ENCODE measurements at regions not wholly inside any gene's neighbourhood (a gene's known extent, or its start where the extent isn't known, plus 50 kb on each side); places are given as distances from the start of the nearest gene placed in this dataset.

- TF ChIP-seq EZH2 (IDR thresholded peaks at IDR 0.05; ENCODE audit: borderline replicate concordance, low read depth, low read length, poor library complexity, severe bottlenecking), result no peak
- TF ChIP-seq, protein P1, sequence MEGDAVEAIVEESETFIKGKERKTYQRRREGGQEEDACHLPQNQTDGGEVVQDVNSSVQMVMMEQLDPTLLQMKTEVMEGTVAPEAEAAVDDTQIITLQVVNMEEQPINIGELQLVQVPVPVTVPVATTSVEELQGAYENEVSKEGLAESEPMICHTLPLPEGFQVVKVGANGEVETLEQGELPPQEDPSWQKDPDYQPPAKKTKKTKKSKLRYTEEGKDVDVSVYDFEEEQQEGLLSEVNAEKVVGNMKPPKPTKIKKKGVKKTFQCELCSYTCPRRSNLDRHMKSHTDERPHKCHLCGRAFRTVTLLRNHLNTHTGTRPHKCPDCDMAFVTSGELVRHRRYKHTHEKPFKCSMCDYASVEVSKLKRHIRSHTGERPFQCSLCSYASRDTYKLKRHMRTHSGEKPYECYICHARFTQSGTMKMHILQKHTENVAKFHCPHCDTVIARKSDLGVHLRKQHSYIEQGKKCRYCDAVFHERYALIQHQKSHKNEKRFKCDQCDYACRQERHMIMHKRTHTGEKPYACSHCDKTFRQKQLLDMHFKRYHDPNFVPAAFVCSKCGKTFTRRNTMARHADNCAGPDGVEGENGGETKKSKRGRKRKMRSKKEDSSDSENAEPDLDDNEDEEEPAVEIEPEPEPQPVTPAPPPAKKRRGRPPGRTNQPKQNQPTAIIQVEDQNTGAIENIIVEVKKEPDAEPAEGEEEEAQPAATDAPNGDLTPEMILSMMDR (conservative IDR thresholded peaks at IDR 0.05; ENCODE audit: low read depth, low read length), result no peak
Observed at GRCh38 chr10:78432583-78432982, 398.9 kb downstream of the RPS24 start.
